ENCODE measurements at regions not wholly inside any gene's neighbourhood (a gene's known extent, or its start where the extent isn't known, plus 50 kb on each side); places are given as distances from the start of the nearest gene placed in this dataset.

DNA sequence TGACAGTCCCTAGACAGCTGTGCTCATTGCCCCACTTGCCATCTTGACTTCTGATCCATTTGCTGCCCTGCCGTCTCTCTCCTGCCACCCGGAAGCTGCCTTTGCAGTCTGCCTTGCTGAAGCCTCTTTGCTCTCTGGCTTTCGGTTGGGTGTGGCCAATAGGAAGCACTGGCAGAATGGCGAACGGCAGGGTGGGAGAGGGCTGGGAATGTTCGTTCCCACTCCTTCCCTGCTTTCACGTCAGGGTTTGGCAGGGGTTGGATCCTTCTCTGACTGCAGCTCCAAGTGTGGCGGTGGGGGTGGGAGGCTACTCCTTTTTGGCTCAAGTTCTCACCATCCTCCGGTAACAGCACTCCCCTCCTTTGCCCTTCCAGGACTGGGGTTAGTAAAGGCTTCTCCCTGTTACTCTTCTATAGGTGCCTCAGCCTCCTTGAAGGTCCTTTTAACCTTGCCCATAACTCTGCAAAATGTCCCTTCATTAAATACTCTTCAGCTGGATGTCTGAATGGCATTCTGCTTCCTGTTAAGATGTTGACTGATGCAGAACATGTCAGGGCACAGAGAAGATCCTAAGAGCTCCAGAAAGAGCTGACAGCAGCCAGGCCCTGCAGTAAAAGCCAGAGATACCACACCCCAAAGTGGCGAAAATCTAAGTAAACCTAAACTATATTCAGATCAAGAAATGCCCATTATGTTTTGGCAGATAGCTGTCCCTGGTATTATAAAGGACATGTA, 299.7 kb downstream of the CDCA7 start:
- H3K4me3 ChIP-seq = no peak overlapping the region
- H3K36me3 ChIP-seq = no peaks in the 10 kb centered on the region
- H3K27ac ChIP-seq = peak overlapping the region; percentile 68
- intact Hi-C loops (cut with DNase I) = no loop called here
- H3K9me3 ChIP-seq = no peaks in the 10 kb centered on the region
- no peak for DNase-seq (ENCODE audit: extremely low spot score in 2 of 2)
- H3K4me1 ChIP-seq = peaks cover 39% of the 10 kb centered on the region
- H3K27me3 ChIP-seq = no peaks in the 10 kb centered on the region
- TF ChIP-seq, protein P1, sequence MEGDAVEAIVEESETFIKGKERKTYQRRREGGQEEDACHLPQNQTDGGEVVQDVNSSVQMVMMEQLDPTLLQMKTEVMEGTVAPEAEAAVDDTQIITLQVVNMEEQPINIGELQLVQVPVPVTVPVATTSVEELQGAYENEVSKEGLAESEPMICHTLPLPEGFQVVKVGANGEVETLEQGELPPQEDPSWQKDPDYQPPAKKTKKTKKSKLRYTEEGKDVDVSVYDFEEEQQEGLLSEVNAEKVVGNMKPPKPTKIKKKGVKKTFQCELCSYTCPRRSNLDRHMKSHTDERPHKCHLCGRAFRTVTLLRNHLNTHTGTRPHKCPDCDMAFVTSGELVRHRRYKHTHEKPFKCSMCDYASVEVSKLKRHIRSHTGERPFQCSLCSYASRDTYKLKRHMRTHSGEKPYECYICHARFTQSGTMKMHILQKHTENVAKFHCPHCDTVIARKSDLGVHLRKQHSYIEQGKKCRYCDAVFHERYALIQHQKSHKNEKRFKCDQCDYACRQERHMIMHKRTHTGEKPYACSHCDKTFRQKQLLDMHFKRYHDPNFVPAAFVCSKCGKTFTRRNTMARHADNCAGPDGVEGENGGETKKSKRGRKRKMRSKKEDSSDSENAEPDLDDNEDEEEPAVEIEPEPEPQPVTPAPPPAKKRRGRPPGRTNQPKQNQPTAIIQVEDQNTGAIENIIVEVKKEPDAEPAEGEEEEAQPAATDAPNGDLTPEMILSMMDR (IDR thresholded peaks at IDR 0.05) = no peak
- TF ChIP-seq POLR2AphosphoS5 (IDR thresholded peaks at IDR 0.05; ENCODE audit: insufficient read depth in 1 of 2, low read depth in 1 of 2) (no peak), POLR2A (IDR thresholded peaks at IDR 0.05) (no peak)

DNA sequence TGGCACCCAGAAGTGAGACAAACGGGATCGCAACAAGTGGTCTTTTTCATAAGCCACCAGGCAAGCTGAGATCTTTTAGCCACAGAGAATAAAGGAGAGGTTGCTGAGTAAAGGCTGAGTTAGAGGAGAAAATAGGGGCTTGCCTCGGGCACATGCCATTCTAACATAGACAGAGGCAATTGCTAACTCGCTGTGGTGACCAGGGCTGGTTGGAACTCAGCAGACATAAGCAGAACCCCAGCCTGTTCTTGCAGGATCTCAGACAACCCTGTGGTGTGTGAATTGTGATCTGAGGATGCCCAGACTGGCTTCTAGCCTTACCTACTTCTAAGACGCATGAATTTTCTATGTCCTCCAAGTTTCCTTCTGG, 300.2 kb downstream of the CDCA7 start:
- Histone ChIP-seq H3K27ac (peak overlapping the region; percentile 68), H3K4me1 (peaks cover 43% of the 10 kb centered on the region), H3K4me3 (no peak overlapping the region), H3K27me3 (no peaks in the 10 kb centered on the region), H3K9me3 (no peaks in the 10 kb centered on the region), H3K36me3 (no peaks in the 10 kb centered on the region)
- TF ChIP-seq POLR2A (IDR thresholded peaks at IDR 0.05) (no peak), POLR2AphosphoS5 (IDR thresholded peaks at IDR 0.05; ENCODE audit: insufficient read depth in 1 of 2, low read depth in 1 of 2) (no peak)
- TF ChIP-seq, protein P1 (IDR thresholded peaks at IDR 0.05) = no peak
- no peak for DNase-seq (ENCODE audit: extremely low spot score in 2 of 2)
- intact Hi-C loops (cut with DNase I) = no loop called here

DNA sequence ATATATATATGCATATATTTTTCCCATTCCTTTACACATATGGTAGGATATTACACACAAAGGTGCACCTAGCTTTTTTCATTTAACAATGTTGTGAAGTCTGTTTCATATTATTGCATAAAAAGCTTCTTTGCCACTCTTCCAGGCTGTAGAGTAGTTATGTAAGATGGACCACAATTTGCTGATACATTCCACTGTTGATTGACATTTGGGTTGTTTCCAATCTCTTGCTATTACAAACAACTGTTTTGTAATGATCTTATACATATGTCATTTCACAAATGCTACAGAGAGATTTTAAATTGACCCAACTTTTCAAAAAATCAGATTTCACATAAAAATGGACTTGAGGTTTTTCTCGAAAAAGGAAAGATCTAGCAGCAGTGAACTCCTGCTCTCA, 301.4 kb downstream of the CDCA7 start:
- H3K27ac ChIP-seq = no peak overlapping the region
- no peaks in the 10 kb centered on the region for H3K9me3 ChIP-seq
- no peaks in the 10 kb centered on the region for H3K36me3 ChIP-seq
- intact Hi-C loops (cut with DNase I) = no loop called here
- no peak for TF ChIP-seq POLR2AphosphoS5 (IDR thresholded peaks at IDR 0.05; ENCODE audit: insufficient read depth in 1 of 2, low read depth in 1 of 2)
- no peak for TF ChIP-seq POLR2A (IDR thresholded peaks at IDR 0.05)
- TF ChIP-seq, protein P1 (IDR thresholded peaks at IDR 0.05) = no peak
- no peak for DNase-seq (ENCODE audit: extremely low spot score in 2 of 2)
- no peaks in the 10 kb centered on the region for H3K27me3 ChIP-seq
- H3K4me3 ChIP-seq = no peak overlapping the region
- H3K4me1 ChIP-seq = peaks cover 43% of the 10 kb centered on the region

DNA sequence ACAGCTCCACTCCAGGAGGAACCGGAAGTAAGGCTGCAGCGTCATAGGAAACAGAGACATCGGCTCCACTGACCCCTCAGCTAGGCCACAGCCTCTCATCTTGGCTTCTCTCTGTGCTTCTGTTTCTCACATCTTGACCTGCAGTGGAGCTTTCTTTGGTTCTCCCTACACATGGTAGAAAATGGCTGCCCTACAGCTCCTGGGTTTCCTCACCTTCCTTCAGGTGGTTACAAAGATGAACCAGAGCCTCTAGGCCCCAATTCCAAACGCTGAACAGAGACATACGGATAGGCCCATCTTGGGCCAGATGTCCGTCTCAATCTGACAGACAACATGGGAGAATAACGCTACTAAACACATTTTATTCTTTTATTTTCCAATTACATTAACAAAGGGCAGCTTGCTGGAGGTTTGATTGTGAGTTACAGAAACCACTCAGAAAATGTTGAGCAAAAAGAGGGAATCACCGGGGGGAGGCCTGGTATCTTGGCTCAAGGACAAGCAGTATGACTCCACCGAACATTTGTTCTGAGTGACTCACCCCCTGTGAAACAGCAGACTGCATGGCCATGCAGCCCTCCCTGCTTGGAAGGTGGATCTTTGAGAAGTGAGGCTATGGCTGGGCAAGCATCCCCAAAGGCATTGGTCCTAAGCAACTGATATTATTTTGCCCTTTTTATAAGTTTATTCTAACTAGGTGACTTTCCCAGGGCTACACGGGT, 303.5 kb downstream of the CDCA7 start:
- no peak for TF ChIP-seq POLR2A (IDR thresholded peaks at IDR 0.05)
- TF ChIP-seq, protein P1 (IDR thresholded peaks at IDR 0.05) = no peak
- TF ChIP-seq POLR2AphosphoS5 (IDR thresholded peaks at IDR 0.05; ENCODE audit: insufficient read depth in 1 of 2, low read depth in 1 of 2) = no peak
- Histone ChIP-seq H3K4me1 (peaks cover 32% of the 10 kb centered on the region), H3K4me3 (no peak overlapping the region), H3K9me3 (no peaks in the 10 kb centered on the region), H3K36me3 (no peaks in the 10 kb centered on the region), H3K27me3 (no peaks in the 10 kb centered on the region), H3K27ac (peak overlapping the region; percentile 35)
- no peak for DNase-seq (ENCODE audit: extremely low spot score in 2 of 2)
- intact Hi-C loops (cut with DNase I) = no loop called here

DNA sequence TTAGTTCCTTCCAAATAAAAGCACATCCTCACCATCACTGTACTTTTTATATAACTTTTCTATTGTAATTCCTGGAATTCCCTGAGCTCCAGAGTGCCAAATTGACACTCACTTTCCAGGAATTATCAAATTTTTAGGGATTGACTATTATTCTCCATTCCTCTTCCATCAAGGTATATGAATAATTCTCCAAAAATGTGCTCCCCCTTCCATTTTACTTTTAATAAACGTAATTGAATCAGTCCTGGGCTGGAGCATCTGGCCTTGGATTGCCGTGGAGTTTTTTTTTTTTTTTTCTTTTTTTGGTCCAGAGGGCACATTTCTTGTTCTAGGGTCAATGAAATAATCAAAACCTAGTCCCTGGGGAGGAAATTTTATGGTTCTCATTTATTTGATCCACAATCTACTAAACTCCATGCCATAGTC, 304.3 kb downstream of the CDCA7 start:
- H3K27me3 ChIP-seq = no peaks in the 10 kb centered on the region
- no peak for TF ChIP-seq POLR2A (IDR thresholded peaks at IDR 0.05)
- no peak for TF ChIP-seq POLR2AphosphoS5 (IDR thresholded peaks at IDR 0.05; ENCODE audit: insufficient read depth in 1 of 2, low read depth in 1 of 2)
- TF ChIP-seq, protein P1 (IDR thresholded peaks at IDR 0.05) = no peak
- no peak overlapping the region for H3K4me3 ChIP-seq
- intact Hi-C loops (cut with DNase I) = no loop called here
- no peaks in the 10 kb centered on the region for H3K36me3 ChIP-seq
- no peaks in the 10 kb centered on the region for H3K9me3 ChIP-seq
- DNase-seq (ENCODE audit: extremely low spot score in 2 of 2) = no peak
- H3K4me1 ChIP-seq = peaks cover 24% of the 10 kb centered on the region
- H3K27ac ChIP-seq = peak overlapping the region; percentile 35

Measured in vagina (tissue), 2 donors.